Suprapubic skin (tissue), 4 donors: ENCODE measurements at regions not wholly inside any gene's neighbourhood (a gene's known extent, or its start where the extent isn't known, plus 50 kb on each side); places are given as distances from the start of the nearest gene placed in this dataset.

Experiments
- CTCF ChIP-seq, 2 donors: fragments of 200-600 bp in 1 of 2; fragments of 450-650 bp in 1 of 2; sonication (generic) in 1 of 2; IDR thresholded peaks; one replicate each; pipeline ENCODE4 v1.5.1; 2016 to 2019; ENCODE audit warnings: antibody characterized with exemption in 2 of 2, mild to moderate bottlenecking in 1 of 2, moderate library complexity in 1 of 2
- EP300 ChIP-seq: sonication (generic); formaldehyde crosslinking; IDR thresholded peaks from one replicate; pipeline ENCODE4 v1.6.1; 2017; ENCODE audit warnings: antibody characterized with exemption
- POLR2A ChIP-seq, 2 donors: fragments of 450-650 bp; IDR thresholded peaks; one replicate each; pipeline ENCODE4 v1.6.1; 2017; ENCODE audit warnings: antibody characterized with exemption in 2 of 2, mild to moderate bottlenecking in 2 of 2, moderate library complexity in 2 of 2
- POLR2AphosphoS5 ChIP-seq, 3 donors: sonication (generic); formaldehyde crosslinking; IDR thresholded peaks; one replicate each; pipeline ENCODE4 v1.6.1; 2017; ENCODE audit warnings: antibody characterized with exemption in 3 of 3

DNA sequence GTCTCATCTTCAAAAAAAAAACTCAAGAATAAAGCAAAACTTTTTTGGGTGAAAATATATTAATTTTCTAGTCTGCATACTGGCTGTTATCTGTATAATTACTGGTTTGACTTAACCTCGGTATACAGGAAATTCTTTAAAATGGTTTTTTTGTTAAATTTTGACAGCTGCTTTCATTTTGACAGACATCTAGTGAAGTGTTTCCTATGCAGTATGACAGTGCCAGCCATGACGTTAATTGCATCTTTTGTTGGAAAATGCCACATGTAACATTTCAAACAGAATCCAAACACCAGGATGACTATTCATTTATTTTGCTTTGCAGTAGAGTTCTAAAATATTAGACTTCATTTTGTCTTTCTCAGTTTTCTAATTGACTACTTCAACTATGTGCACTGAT, 460.4 kb downstream of the NXPH1 start:
- TF ChIP-seq POLR2AphosphoS5 (IDR thresholded peaks at IDR 0.05) (no peak), EP300 (no peak), CTCF (IDR thresholded peaks at IDR 0.05) (no peak), POLR2A (IDR thresholded peaks at IDR 0.05) (no peak)
